Stimulated activated naive CD8-positive, alpha-beta T cell treated with anti-CD3 and anti-CD28 coated beads, Interleukin-15, Interleukin-2, amounts not matched to agents 100 ng/mL and 50 ng/mL, for 24 hours (primary cell): ENCODE measurements at regions not wholly inside any gene's neighbourhood (a gene's known extent, or its start where the extent isn't known, plus 50 kb on each side); places are given as distances from the start of the nearest gene placed in this dataset.
"Not testable (repeated sequence)": the region's sequence is repeated elsewhere in the genome, so short reads cannot be mapped to it uniquely, and the experiment has no call there.

Source experiments
- H3K27ac Mint-ChIP-seq: one replicate; pipeline ENCODE4 v1.8.0; 2021; ENCODE audit warnings: mild to moderate bottlenecking, mixed read lengths
- H3K27me3 Mint-ChIP-seq: one replicate; pipeline ENCODE4 v1.8.0; 2021; ENCODE audit warnings: mixed read lengths
- H3K36me3 Mint-ChIP-seq: one replicate; pipeline ENCODE4 v1.8.0; 2021; ENCODE audit warnings: low read depth, mixed read lengths
- H3K4me1 Mint-ChIP-seq: one replicate; pipeline ENCODE4 v1.8.0; 2021; ENCODE audit warnings: low read depth, mixed read lengths
- H3K4me3 Mint-ChIP-seq: one replicate; pipeline ENCODE4 v1.8.0; 2021; ENCODE audit warnings: mild to moderate bottlenecking, mixed read lengths
- H3K9me3 Mint-ChIP-seq: one replicate; pipeline ENCODE4 v1.8.0; 2021; ENCODE audit warnings: mixed read lengths

DNA sequence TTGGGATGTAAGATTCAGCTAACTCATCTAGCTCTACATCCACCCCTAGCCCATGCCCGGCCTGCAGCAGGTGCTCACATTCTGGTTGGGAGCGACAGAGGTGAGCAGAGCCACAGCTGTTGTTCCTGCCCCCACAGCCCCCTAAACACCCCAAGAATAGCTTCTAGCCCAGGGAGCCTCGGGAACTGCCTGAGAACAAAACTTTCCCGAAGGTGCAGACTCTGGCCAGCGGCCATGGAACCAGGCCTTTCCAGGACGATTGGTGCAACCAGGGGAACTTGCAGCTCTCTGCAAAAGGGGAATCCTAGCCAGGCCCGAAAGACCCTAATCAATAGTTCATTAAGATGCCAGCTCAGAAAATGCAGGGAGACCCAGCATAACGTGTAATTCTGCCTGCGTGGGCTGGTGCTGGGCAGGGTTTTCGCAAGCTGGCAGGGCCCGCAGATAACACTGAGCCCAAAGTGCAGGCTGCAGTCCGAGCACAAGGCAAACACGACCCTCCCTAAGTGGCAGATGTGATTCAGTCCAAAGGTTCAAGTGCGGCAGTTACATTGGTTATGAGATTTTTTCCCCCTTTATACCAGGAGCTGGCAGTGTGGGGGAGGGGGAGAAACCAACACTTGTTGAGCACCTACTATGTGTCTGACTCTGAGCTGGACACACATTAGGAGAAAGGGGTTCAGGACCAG, 122.5 kb upstream of the MAP1LC3B2 start:
- Mint-ChIP-seq H3K4me1 (peaks cover 3% of the 10 kb centered on the region), H3K4me3 (no peak overlapping the region), H3K27me3 (peaks cover 3% of the 10 kb centered on the region), H3K27ac (no peak overlapping the region), H3K9me3 (no peaks in the 10 kb centered on the region), H3K36me3 (no peaks in the 10 kb centered on the region)

DNA sequence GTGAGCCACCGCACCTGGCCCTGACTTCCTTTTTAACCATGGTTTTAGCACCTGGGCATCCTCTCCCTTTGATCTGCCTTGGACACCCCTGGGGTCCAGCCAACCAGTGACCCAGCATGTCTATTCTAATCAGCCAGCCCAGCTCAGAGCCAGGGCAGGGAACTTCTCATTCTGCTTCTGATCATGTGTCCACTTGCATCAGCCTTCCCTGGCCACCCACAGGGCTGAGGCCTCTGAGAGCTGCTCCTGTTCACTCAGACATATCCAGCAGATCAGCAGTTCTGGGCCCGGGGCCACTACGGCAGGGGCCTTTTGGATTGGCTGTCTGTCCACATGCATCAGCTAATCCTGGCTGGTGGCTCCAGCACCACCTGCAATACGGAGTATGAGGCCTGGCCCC, 117.9 kb upstream of the MAP1LC3B2 start:
- Mint-ChIP-seq H3K4me1 (peaks cover 6% of the 10 kb centered on the region), H3K27ac (no peak overlapping the region), H3K4me3 (no peak overlapping the region), H3K9me3 (no peaks in the 10 kb centered on the region), H3K36me3 (no peaks in the 10 kb centered on the region), H3K27me3 (peaks cover 7% of the 10 kb centered on the region)

DNA sequence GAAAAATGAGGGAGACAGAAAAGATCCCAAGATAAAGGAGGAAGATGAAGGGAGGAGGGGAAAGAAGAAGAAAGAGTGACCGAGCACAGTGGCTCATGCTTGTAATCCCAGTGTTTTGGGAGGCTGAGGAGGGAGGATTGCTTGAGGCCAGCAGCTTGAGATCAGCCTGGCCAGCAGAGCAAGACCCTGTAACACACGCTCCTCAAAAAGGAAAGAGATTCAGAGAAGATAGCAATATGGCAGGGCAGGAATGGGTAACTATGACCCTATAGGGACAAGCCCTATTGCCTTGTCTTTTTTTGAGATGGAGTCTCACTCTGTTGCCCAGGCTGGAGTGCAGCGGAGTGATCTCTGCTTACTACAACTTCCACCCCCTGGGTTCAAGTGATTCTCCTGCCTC, 116.9 kb upstream of the MAP1LC3B2 start:
- H3K27me3 Mint-ChIP-seq, result peaks cover 7% of the 10 kb centered on the region
- no peak overlapping the region for H3K4me3 Mint-ChIP-seq
- no peaks in the 10 kb centered on the region for H3K36me3 Mint-ChIP-seq
- H3K4me1 Mint-ChIP-seq, result peaks cover 6% of the 10 kb centered on the region
- no peaks in the 10 kb centered on the region for H3K9me3 Mint-ChIP-seq
- H3K27ac Mint-ChIP-seq, result no peak overlapping the region

DNA sequence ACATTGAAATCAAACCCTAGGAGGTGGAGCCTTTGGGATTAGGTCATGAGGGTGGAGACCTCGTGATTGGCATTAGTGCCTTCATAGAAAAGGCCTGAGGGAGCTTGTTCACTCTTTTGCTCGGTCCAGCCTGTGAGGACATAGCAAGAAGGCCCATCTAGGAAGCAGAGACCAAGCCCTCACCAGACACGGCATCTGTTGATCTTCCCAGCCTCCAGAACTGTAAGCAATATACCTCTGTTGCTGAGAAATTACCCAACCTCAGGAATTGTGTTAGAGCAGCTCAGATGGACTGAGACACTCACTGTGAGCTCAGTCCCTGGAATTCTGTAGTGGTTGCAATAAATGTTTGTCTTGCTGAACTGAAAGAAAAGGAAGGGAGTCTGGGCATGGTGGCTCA, 116.2 kb upstream of the MAP1LC3B2 start:
- no peaks in the 10 kb centered on the region for H3K36me3 Mint-ChIP-seq
- no peaks in the 10 kb centered on the region for H3K9me3 Mint-ChIP-seq
- H3K4me3 Mint-ChIP-seq, result no peak overlapping the region
- peaks cover 6% of the 10 kb centered on the region for H3K4me1 Mint-ChIP-seq
- H3K27ac Mint-ChIP-seq, result no peak overlapping the region
- peaks cover 5% of the 10 kb centered on the region for H3K27me3 Mint-ChIP-seq

DNA sequence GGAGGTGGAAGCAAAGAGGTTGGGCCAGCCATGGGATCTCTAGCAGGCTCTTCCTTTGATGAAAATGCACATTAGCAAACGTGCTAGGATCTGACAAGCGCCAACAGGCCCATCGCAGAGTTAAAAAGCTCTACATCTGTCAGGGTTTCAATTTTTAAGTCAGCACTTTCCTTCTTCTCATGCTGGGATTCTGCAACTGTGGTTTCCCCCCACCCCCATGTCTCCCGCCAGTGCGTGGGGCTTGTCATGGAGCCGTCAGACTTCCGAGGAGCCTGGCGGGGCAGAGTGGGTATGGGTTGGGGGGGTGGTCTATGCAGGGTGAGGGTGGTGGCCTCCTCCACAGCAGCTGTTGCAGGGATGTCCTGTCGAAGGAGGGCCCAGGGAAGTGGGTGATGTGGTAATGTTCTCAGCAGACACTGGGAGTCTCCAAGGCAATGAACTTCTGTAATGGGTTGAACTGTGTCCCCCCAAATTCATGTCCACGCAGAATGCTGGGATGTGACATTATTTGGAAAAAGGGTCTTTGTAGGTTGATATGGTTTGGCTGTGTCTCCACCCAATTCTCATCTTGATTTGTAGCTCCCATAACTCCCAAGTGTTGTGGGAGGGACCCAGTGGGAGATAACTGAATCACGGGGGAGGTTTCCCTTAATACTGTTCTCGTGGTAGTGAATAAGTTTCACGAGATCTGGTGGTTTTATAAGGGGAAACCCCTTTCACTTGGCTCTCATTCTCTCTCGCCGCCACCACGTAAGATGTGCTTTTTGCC, 115.2 kb upstream of the MAP1LC3B2 start:
- peaks cover 6% of the 10 kb centered on the region for H3K4me1 Mint-ChIP-seq
- H3K36me3 Mint-ChIP-seq, result no peaks in the 10 kb centered on the region
- H3K27me3 Mint-ChIP-seq, result peaks cover 4% of the 10 kb centered on the region
- no peak overlapping the region for H3K4me3 Mint-ChIP-seq
- no peaks in the 10 kb centered on the region for H3K9me3 Mint-ChIP-seq
- H3K27ac Mint-ChIP-seq, result no peak overlapping the region

DNA sequence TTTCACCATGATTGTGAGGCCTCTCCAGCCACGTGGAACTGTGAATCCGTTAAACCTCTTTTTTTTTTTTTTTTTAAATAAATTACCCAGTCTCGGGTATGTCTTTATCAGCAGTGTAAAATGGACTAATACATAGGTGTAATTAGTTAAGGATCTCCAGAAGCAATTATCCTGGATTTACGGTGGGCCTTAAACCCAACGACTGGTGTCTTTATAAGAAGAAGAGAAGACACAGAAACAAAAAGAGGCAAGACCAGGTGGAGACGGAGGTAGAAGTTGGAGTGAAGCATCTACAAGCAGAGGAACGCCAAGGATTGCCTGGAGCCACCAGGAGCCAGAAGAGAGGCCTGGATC, 114.6 kb upstream of the MAP1LC3B2 start:
- peaks cover 6% of the 10 kb centered on the region for H3K4me1 Mint-ChIP-seq
- H3K36me3 Mint-ChIP-seq, result no peaks in the 10 kb centered on the region
- H3K9me3 Mint-ChIP-seq, result no peaks in the 10 kb centered on the region
- no peak overlapping the region for H3K27ac Mint-ChIP-seq
- H3K4me3 Mint-ChIP-seq, result no peak overlapping the region
- peaks cover 4% of the 10 kb centered on the region for H3K27me3 Mint-ChIP-seq

DNA sequence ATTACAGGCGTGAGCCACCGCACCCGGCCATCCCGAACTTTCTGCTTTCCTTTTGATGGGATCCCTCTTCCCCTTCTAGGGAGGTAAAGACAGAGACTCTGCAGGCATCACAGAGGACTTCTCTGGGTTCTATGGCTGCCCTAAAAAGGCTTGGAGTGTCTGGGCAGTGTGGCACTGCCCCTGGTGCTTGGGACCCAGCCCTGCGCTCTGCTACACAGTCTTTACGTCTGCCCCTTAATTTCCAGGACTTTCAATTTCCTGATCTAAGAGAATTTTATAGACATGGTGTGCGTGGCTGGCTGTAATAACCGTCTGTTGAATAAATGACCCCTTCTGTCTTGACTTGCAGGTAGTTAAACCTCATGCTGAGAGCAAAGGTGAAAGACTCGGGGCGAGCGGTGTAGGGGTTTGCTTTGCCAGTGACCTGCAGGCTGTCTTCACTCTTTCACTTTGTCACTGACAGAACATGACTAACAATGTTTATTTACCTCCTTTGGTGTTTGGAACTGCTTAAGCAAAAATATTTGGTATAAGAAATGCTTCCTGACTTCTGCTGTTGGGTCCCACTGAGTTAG, 110.9 kb upstream of the MAP1LC3B2 start:
- H3K27me3 Mint-ChIP-seq, result no peaks in the 10 kb centered on the region
- no peak overlapping the region for H3K27ac Mint-ChIP-seq
- no peaks in the 10 kb centered on the region for H3K36me3 Mint-ChIP-seq
- H3K9me3 Mint-ChIP-seq, result no peaks in the 10 kb centered on the region
- H3K4me1 Mint-ChIP-seq, result peaks cover 6% of the 10 kb centered on the region
- H3K4me3 Mint-ChIP-seq, result no peak overlapping the region

DNA sequence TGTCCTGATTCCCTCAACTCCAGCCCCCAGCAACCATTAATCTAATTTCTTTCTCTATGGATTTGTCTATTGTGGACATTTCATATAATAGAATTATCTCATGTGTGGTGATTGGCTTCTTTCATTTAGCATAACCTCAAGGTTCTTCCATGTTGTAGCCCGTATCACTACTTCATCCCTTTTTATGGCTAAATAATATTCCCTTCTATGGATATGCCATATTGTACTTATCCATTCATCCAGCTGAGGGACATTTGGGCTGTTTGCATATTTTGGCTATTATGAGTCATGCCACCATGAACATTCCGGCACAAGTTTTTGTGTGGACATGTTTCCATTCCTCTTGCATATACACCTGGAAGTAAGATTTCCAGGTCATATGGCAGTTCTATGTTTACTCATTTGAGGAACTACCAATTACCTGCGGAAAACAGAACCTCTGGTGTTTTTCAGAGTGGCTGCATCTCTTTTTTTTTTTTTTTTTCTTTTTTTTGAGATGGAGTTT, 108.7 kb upstream of the MAP1LC3B2 start:
- H3K36me3 Mint-ChIP-seq, result no peaks in the 10 kb centered on the region
- no peaks in the 10 kb centered on the region for H3K4me1 Mint-ChIP-seq
- no peak overlapping the region for H3K4me3 Mint-ChIP-seq
- no peak overlapping the region for H3K27ac Mint-ChIP-seq
- H3K27me3 Mint-ChIP-seq, result peaks cover 3% of the 10 kb centered on the region
- H3K9me3 Mint-ChIP-seq, result no peaks in the 10 kb centered on the region

DNA sequence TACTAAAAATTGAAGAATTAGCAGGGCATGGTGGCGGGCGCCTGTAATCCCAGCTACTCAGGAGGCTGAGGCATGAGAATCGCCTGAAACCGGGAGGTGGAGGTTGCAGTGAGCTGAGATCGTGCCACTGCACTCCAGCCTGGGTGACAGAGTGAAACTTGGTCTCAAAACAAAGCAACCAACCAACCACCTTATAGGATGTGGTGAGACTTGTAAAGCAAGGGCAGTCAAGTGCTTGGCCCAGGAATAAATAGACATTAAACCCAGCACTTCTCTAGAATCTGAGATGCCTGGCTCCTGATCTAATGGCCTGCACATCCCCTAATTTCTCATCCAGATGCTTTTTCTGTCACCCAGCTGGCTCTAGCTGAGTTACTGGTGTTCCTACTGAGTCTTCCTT, 106.2 kb upstream of the MAP1LC3B2 start:
- not testable (repeated sequence) for H3K4me3 Mint-ChIP-seq, H3K36me3 Mint-ChIP-seq, H3K27ac Mint-ChIP-seq, H3K9me3 Mint-ChIP-seq, H3K4me1 Mint-ChIP-seq, H3K27me3 Mint-ChIP-seq

DNA sequence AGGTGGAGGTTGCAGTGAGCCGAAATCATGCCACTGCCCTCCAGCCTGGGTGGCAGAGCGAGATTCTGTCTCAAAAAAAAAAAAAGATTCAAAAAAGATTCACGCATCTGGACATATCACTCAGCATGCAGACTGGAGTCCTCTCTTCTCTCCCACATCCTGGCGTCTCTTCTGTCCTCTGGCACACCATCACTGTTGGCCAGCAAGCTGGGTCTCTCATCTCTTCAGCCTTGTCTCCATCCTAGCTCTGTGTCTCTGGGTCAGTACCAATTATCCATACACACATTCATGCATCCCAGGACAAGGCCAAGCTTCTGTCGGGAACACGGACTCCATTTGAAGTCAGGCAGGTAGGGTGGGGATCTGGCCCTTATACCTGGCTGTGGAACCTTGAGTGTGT, 105.5 kb upstream of the MAP1LC3B2 start:
- H3K36me3 Mint-ChIP-seq, result no peaks in the 10 kb centered on the region
- no peaks in the 10 kb centered on the region for H3K4me1 Mint-ChIP-seq
- no peaks in the 10 kb centered on the region for H3K9me3 Mint-ChIP-seq
- peaks cover 8% of the 10 kb centered on the region for H3K27me3 Mint-ChIP-seq
- no peak overlapping the region for H3K27ac Mint-ChIP-seq
- H3K4me3 Mint-ChIP-seq, result no peak overlapping the region

DNA sequence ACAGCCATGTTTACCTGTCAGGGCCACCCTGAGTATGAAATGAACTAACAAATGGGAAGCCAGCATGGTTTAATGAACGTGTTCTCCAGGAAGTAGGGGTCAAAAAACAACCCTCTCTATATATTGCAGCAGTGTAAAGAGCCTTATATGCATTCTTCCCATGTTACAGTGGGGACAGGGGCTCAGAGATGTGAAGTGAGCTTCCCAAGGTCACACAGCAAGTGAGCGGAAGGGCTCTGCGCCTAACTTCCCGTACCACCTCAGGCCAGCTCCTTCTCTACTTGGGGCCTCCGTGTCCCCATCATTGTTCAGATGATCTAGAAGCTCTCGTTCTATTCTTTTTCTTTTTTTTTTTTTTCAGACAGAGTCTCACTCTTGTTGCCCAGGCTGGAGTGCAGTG, 105.1 kb upstream of the MAP1LC3B2 start:
- Mint-ChIP-seq H3K9me3 (no peaks in the 10 kb centered on the region), H3K4me1 (no peaks in the 10 kb centered on the region), H3K27ac (no peak overlapping the region), H3K4me3 (no peak overlapping the region), H3K27me3 (peaks cover 8% of the 10 kb centered on the region), H3K36me3 (no peaks in the 10 kb centered on the region)

DNA sequence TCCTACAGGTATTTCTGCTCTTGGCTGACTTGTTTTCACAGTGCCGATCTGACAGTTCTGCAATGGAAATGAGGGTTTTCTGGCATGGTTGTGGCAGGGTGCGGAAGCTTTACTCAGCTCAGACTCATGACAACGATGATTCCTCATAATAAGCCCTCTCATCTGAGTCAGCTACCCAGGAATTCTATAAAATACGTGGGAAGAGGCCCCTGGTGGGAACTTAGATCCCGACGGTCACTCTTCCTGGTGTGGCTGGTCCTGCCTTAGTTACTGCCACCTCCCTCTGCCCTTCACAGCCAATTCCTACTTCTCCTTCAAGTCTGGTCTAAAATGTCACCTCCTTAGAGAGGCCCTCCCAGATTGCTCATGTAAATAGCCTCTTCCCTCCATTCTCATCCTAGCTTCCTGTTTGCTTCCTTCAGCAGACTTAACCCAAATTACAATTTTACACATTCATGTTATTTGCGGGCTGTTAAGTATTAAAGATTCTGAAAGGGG, 104.2 kb upstream of the MAP1LC3B2 start:
- Mint-ChIP-seq H3K36me3 (no peaks in the 10 kb centered on the region), H3K9me3 (no peaks in the 10 kb centered on the region), H3K27me3 (peaks cover 8% of the 10 kb centered on the region), H3K4me1 (no peaks in the 10 kb centered on the region), H3K4me3 (no peak overlapping the region), H3K27ac (no peak overlapping the region)

DNA sequence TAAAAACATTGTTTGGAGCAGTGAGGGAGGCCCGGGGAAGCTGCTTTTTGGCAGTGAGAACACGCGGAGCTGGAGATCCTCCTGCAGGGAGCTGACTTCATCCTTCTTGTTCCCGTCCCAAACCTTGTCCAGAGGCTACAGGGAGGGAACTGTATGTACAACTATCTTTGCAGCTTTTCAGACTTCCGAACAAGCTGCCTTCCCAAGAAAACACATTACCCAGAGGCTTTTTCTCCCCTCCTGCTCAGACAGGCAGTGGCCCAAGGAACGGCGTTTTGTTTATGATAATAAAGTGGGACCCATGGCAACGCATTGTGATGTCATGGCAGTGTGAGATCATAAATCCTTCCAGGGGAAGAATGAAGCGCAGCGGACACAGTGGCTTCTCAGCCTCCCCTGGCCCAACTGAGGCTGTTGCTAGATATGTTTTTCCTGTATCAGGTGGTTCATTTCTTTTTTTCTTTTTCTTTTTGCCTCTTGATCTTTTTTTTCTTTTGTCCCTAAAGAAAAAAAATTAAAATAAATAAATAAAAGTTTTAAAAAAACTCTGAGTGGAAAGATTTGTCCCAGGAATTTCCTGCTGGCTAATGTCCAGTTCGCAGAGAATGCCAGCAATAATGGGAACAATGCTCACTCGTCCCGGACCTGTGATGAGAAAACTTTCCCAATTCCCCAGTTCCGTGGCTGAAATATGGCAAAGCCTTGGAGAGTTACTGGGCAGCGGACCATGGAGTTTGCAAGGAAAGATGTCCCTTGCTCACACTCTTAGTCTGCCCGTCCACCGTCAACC, 103.4 kb upstream of the MAP1LC3B2 start:
- no peak overlapping the region for H3K4me3 Mint-ChIP-seq
- no peak overlapping the region for H3K27ac Mint-ChIP-seq
- H3K4me1 Mint-ChIP-seq, result no peaks in the 10 kb centered on the region
- H3K27me3 Mint-ChIP-seq, result peaks cover 8% of the 10 kb centered on the region
- H3K36me3 Mint-ChIP-seq, result no peaks in the 10 kb centered on the region
- no peaks in the 10 kb centered on the region for H3K9me3 Mint-ChIP-seq

DNA sequence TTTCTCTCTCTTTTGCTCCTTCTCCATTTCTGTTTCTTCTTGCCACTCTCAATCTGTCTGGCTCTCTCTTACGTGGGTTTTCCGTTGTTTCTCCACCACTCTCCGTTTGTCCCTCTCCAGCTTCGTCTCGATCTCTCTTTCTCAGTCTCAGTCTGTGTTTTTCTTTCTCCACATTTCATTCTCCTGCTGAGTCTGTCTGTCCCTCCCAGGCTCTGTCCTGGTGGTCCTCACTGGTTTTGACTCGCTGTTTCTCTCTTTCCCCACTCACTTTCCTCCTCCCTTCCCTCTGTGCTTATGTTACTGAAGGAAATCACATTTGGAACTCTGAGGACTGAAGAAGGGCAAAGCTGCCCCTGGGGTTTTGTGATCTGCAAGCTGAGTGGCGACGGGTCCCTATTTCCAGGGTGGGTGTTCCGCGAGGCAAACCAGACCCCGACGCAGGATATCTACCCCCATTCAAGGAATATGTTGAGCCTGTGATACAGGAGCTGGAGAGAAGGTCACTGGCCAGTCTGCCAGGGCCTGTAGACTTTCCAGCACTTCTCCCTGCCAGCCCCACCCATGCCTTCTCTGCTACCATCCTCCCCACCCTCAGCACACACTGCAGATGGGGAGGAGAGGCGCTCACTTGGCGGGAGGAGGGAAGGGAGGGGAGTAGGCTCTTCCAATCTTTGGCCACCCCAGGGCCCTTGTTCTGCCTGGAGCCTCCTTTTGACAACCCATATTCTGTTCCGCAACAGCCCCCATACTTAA, 102.7 kb upstream of the MAP1LC3B2 start:
- peaks cover 8% of the 10 kb centered on the region for H3K27me3 Mint-ChIP-seq
- H3K4me3 Mint-ChIP-seq, result no peak overlapping the region
- no peaks in the 10 kb centered on the region for H3K4me1 Mint-ChIP-seq
- H3K9me3 Mint-ChIP-seq, result no peaks in the 10 kb centered on the region
- no peak overlapping the region for H3K27ac Mint-ChIP-seq
- no peaks in the 10 kb centered on the region for H3K36me3 Mint-ChIP-seq
